Caco-2 (cell line): ENCODE measurements at regions not wholly inside any gene's neighbourhood (a gene's known extent, or its start where the extent isn't known, plus 50 kb on each side); places are given as distances from the start of the nearest gene placed in this dataset.

Source experiments
- BruUV-seq: library from RNA; stranded (reverse); fragments of 400-500 nt; replicated peaks from 2 replicates; lab custom pipeline; 2021; lab: Mats Ljungman, UMichigan
- CTCF ChIA-PET: fragments of 300-600 bp; sonication (Branson Sonifier 250); formaldehyde crosslinking; loops from one replicate; lab custom pipeline; 2022; ENCODE audit warnings: antibody characterized with exemption; lab: Charles Lee
- POLR2A ChIA-PET: fragments of 300-600 bp; sonication (Branson Sonifier 250); formaldehyde crosslinking; loops from one replicate; lab custom pipeline; 2022; ENCODE audit warnings: antibody characterized with exemption; lab: Charles Lee
- DNase-seq, 2 experiments: peaks; one replicate each; pipeline versions ENCODE4 v3.0.0 to v3.0.0-alpha.2; 2020 to 2022
- H3K27me3 ChIP-seq: replicated peaks from 2 replicates; pipeline ENCODE4 v1.6.0; 2011; ENCODE audit warnings: low read length; ENCODE audit not compliant: control insufficient read depth, insufficient read depth
- H3K36me3 ChIP-seq: 2 replicates; pipeline ENCODE4 v1.5.1; 2011; ENCODE audit warnings: low read length; ENCODE audit not compliant: control insufficient read depth, insufficient read depth
- H3K4me1 ChIP-seq: fragments of 250-450 bp; sonication (Bioruptor Pico); 2 replicates; pipeline ENCODE4 v1.5.1; 2020; ENCODE audit warnings: mild to moderate bottlenecking
- H3K4me3 ChIP-seq: 2 replicates; pipeline ENCODE4 v1.5.1; 2011; ENCODE audit warnings: low read depth, mild to moderate bottlenecking, control low read depth, low read length
- H3K9me3 ChIP-seq: fragments of 250-450 bp; sonication (Bioruptor Pico); 2 replicates; pipeline ENCODE4 v1.5.1; 2020; ENCODE audit warnings: mild to moderate bottlenecking, moderate library complexity
- H3K27ac Mint-ChIP-seq: one replicate; pipeline ENCODE4 v1.8.0; 2022; ENCODE audit warnings: mixed read lengths; ENCODE audit not compliant: unreplicated experiment
- H3K27me3 Mint-ChIP-seq: one replicate; pipeline ENCODE4 v1.8.0; 2022; ENCODE audit warnings: mixed read lengths; ENCODE audit not compliant: insufficient read depth, unreplicated experiment
- H3K36me3 Mint-ChIP-seq: one replicate; pipeline ENCODE4 v1.8.0; 2022; ENCODE audit warnings: mild to moderate bottlenecking, mixed read lengths; ENCODE audit not compliant: insufficient read depth, unreplicated experiment
- H3K4me1 Mint-ChIP-seq: one replicate; pipeline ENCODE4 v1.8.0; 2022; ENCODE audit warnings: low read depth, mixed read lengths; ENCODE audit not compliant: unreplicated experiment
- H3K4me3 Mint-ChIP-seq: one replicate; pipeline ENCODE4 v1.8.0; 2022; ENCODE audit warnings: mild to moderate bottlenecking, moderate library complexity, mixed read lengths; ENCODE audit not compliant: unreplicated experiment
- H3K9me3 Mint-ChIP-seq: one replicate; pipeline ENCODE4 v1.8.0; 2022; ENCODE audit warnings: mixed read lengths; ENCODE audit not compliant: unreplicated experiment
- CTCF ChIP-seq, 2 experiments: fragments of 200-600 bp in 1 of 2; IDR thresholded peaks; 1 replicate in 1 of 2; 2 replicates in 1 of 2; pipeline versions ENCODE4 v1.5.1 to v1.8.0; 2011 to 2022; ENCODE audit warnings: antibody characterized with exemption in 1 of 2, control low read depth in 1 of 2, inconsistent platforms in 1 of 2, low read depth in 1 of 2, low read length in 1 of 2, mild to moderate bottlenecking in 1 of 2, moderate library complexity in 1 of 2; ENCODE audit not compliant: insufficient read depth in 1 of 2, severe bottlenecking in 1 of 2, unreplicated experiment in 1 of 2
- intact Hi-C: fragments of 100-400 bp; cut with micrococcal nuclease; formaldehyde crosslinking; loops from one replicate; pipeline ENCODE4 v1.10.0; 2022; ENCODE audit not compliant: unreplicated experiment

- Histone ChIP-seq H3K4me3 (no peak overlapping the region), H3K9me3 (no peaks in the 10 kb centered on the region), H3K4me1 (no peaks in the 10 kb centered on the region), H3K36me3 (no peaks in the 10 kb centered on the region), H3K27me3 (no peaks in the 10 kb centered on the region)
- CTCF ChIA-PET: no interaction called here
- DNase-seq: no peak
- Mint-ChIP-seq H3K27me3 (no peaks in the 10 kb centered on the region), H3K36me3 (no peaks in the 10 kb centered on the region), H3K9me3 (peaks cover 10% of the 10 kb centered on the region), H3K4me3 (no peak overlapping the region), H3K27ac (no peak overlapping the region), H3K4me1 (no peaks in the 10 kb centered on the region)
- TF ChIP-seq CTCF (IDR thresholded peaks at IDR 0.05; ENCODE audit: insufficient read depth in 1 of 2, low read depth in 1 of 2, low read length in 1 of 2, severe bottlenecking in 1 of 2, unreplicated experiment in 1 of 2): no peak
- intact Hi-C loops: no loop called here
- BruUV-seq: no TSS peak
- POLR2A ChIA-PET: no interaction called here
Measured at GRCh38 chr2:147356157-147356556, 488.7 kb upstream of the ACVR2A start.

- no peak overlapping the region for H3K4me3 ChIP-seq
- peak; percentile 26 to 35 for DNase-seq
- intact Hi-C loops: no loop called here
- Mint-ChIP-seq H3K27ac (no peak overlapping the region), H3K9me3 (peaks cover 10% of the 10 kb centered on the region), H3K36me3 (no peaks in the 10 kb centered on the region), H3K4me1 (no peaks in the 10 kb centered on the region), H3K4me3 (no peak overlapping the region), H3K27me3 (no peaks in the 10 kb centered on the region)
- no peaks in the 10 kb centered on the region for H3K9me3 ChIP-seq
- no peaks in the 10 kb centered on the region for H3K27me3 ChIP-seq
- H3K4me1 ChIP-seq: no peaks in the 10 kb centered on the region
- no peak for TF ChIP-seq CTCF (IDR thresholded peaks at IDR 0.05; ENCODE audit: insufficient read depth in 1 of 2, low read depth in 1 of 2, low read length in 1 of 2, severe bottlenecking in 1 of 2, unreplicated experiment in 1 of 2)
- POLR2A ChIA-PET: no interaction called here
- no peaks in the 10 kb centered on the region for H3K36me3 ChIP-seq
- BruUV-seq: no TSS peak
- CTCF ChIA-PET: no interaction called here
Measured at GRCh38 chr2:147355706-147356105, 489.1 kb upstream of the ACVR2A start.

DNA sequence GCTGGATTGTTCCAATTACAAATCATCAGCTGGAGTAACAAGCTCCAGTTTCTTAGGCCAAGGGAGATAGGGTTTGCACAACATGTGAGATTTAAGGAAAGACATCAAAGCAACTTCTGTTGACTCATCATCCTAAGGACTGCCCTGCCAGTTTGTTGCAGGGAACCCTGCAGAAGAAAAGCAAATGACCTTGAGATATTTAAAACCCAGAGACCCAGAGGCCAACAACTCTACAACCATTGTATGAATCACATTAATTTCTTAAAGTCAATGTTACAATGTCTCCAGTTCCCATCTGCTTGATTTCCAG lies 491.8 kb upstream of the ACVR2A start:
- no peak overlapping the region for H3K4me3 Mint-ChIP-seq
- H3K4me1 Mint-ChIP-seq: no peaks in the 10 kb centered on the region
- H3K4me3 ChIP-seq: no peak overlapping the region
- no peak for DNase-seq
- H3K4me1 ChIP-seq: no peaks in the 10 kb centered on the region
- intact Hi-C loops: no loop called here
- no peaks in the 10 kb centered on the region for H3K9me3 ChIP-seq
- H3K36me3 Mint-ChIP-seq: no peaks in the 10 kb centered on the region
- no peak overlapping the region for H3K27ac Mint-ChIP-seq
- no TSS peak for BruUV-seq
- TF ChIP-seq CTCF (IDR thresholded peaks at IDR 0.05; ENCODE audit: insufficient read depth in 1 of 2, low read depth in 1 of 2, low read length in 1 of 2, severe bottlenecking in 1 of 2, unreplicated experiment in 1 of 2): no peak
- peaks cover 14% of the 10 kb centered on the region for H3K9me3 Mint-ChIP-seq
- no peaks in the 10 kb centered on the region for H3K27me3 ChIP-seq
- POLR2A ChIA-PET: interaction anchor here (0.5 kb wide), 1 partner anchor 8 kb away, joined by 3 read pairs; no protein-coding TSS in a partner anchor
- H3K36me3 ChIP-seq: no peaks in the 10 kb centered on the region
- CTCF ChIA-PET: no interaction called here
- H3K27me3 Mint-ChIP-seq: no peaks in the 10 kb centered on the region
